ENCODE measurements at regions not wholly inside any gene's neighbourhood (a gene's known extent, or its start where the extent isn't known, plus 50 kb on each side); places are given as distances from the start of the nearest gene placed in this dataset.

- Histone ChIP-seq H3K27me3 (ENCODE audit: low read length) (no peaks in the 10 kb centered on the region), H3K36me3 (ENCODE audit: low read depth, low read length) (no peaks in the 10 kb centered on the region), H3K9me3 (ENCODE audit: low read length) (no peaks in the 10 kb centered on the region), H2AFZ (ENCODE audit: low read length) (no peak overlapping the region), H3K4me3 (ENCODE audit: low read length) (no peak overlapping the region), H3K27ac (ENCODE audit: low read length) (no peak overlapping the region), H3K9me2 (replicated peaks; ENCODE audit: low read length) (no peaks in the 10 kb centered on the region), H3K9ac (ENCODE audit: low read length) (no peak overlapping the region), H4K20me1 (ENCODE audit: low read length) (no peaks in the 10 kb centered on the region), H3K79me2 (ENCODE audit: low read length) (no peaks in the 10 kb centered on the region), H3K4me1 (ENCODE audit: insufficient read depth, low read length) (no peaks in the 10 kb centered on the region), H3K4me2 (ENCODE audit: low read length) (no peak overlapping the region), H3F3A (ENCODE audit: low read length, unreplicated experiment) (no peaks in the 10 kb centered on the region)
- ChIA-PET POLR2A (ENCODE audit: unreplicated experiment) (no interaction called here), CTCF (no interaction called here)
- no peak for DNase-seq
- BruUV-seq (replicated peaks), result no TSS peak
- no peak for TF ChIP-seq EZH2 (IDR thresholded peaks at IDR 0.05; ENCODE audit: low read length, unreplicated experiment)
- TF ChIP-seq EZH2phosphoT487 (IDR thresholded peaks at IDR 0.05; ENCODE audit: borderline replicate concordance, low read length), result no peak
- TF ChIP-seq CTCF (conservative IDR thresholded peaks at IDR 0.05; ENCODE audit: low read depth, low read length), result no peak
- intact Hi-C loops (cut with micrococcal nuclease), result no loop called here
- ATAC-seq, result no peak
Observed at GRCh38 chr5:101084353-101084752, 181.3 kb upstream of the ST8SIA4 start.

- ATAC-seq, result no peak
Observed at GRCh38 chr5:101080462-101081240, 177.6 kb upstream of the ST8SIA4 start.

More at GRCh38 chr5:101080462-101081240, 177.6 kb upstream of the ST8SIA4 start:
- no peaks in the 10 kb centered on the region for H3K9me2 ChIP-seq (replicated peaks; ENCODE audit: low read length)
- DNase-seq, result no peak
- no peak overlapping the region for H3K27ac ChIP-seq (ENCODE audit: low read length)
- no peak overlapping the region for H3K9ac ChIP-seq (ENCODE audit: low read length)
- no TSS peak for BruUV-seq (replicated peaks)
- H3K4me2 ChIP-seq (ENCODE audit: low read length), result no peak overlapping the region
- H4K20me1 ChIP-seq (ENCODE audit: low read length), result no peaks in the 10 kb centered on the region
- TF ChIP-seq CTCF (conservative IDR thresholded peaks at IDR 0.05; ENCODE audit: low read depth, low read length) (no peak), EZH2 (IDR thresholded peaks at IDR 0.05; ENCODE audit: low read length, unreplicated experiment) (no peak), EZH2phosphoT487 (IDR thresholded peaks at IDR 0.05; ENCODE audit: borderline replicate concordance, low read length) (no peak)
- 0 out of 2 replicates have a peak overlapping the region, but pooled peaks have one; percentile 33 for H2AFZ ChIP-seq (ENCODE audit: low read length)
- no peaks in the 10 kb centered on the region for H3F3A ChIP-seq (ENCODE audit: low read length, unreplicated experiment)
- H3K36me3 ChIP-seq (ENCODE audit: low read depth, low read length), result no peaks in the 10 kb centered on the region
- POLR2A ChIA-PET (ENCODE audit: unreplicated experiment), result no interaction called here
- no peaks in the 10 kb centered on the region for H3K79me2 ChIP-seq (ENCODE audit: low read length)
- CTCF ChIA-PET, result no interaction called here
- H3K4me3 ChIP-seq (ENCODE audit: low read length), result no peak overlapping the region
- H3K27me3 ChIP-seq (ENCODE audit: low read length), result no peaks in the 10 kb centered on the region
- intact Hi-C loops (cut with micrococcal nuclease), result no loop called here
- H3K4me1 ChIP-seq (ENCODE audit: insufficient read depth, low read length), result no peaks in the 10 kb centered on the region
- no peaks in the 10 kb centered on the region for H3K9me3 ChIP-seq (ENCODE audit: low read length)

All from PC-3 (cell line).